Activated T-helper 2 cell treated with anti-CD3 and anti-CD28 coated beads, Interferon-gamma antibody, Interleukin-2, Interleukin-4, amounts not matched to agents 10 μg/mL and 5 μg/mL and 100 μg/mL, durations not matched to agents 14 hours and 24 hours and 36 hours (primary cell): ENCODE measurements at regions not wholly inside any gene's neighbourhood (a gene's known extent, or its start where the extent isn't known, plus 50 kb on each side); places are given as distances from the start of the nearest gene placed in this dataset.

Experiments used
- DNase-seq: peaks from one replicate; pipeline ENCODE4 v3.0.0; 2021; ENCODE audit warnings: low spot score
- H3K27ac Mint-ChIP-seq: one replicate; pipeline ENCODE4 v1.8.0; 2021; ENCODE audit warnings: mixed read lengths
- H3K27me3 Mint-ChIP-seq: one replicate; pipeline ENCODE4 v1.8.0; 2021; ENCODE audit warnings: low read depth, mixed read lengths
- H3K36me3 Mint-ChIP-seq: one replicate; pipeline ENCODE4 v1.8.0; 2021; ENCODE audit warnings: low read depth, mixed read lengths
- H3K4me1 Mint-ChIP-seq: one replicate; pipeline ENCODE4 v1.8.0; 2021; ENCODE audit warnings: low read depth, mixed read lengths
- H3K4me3 Mint-ChIP-seq: one replicate; pipeline ENCODE4 v1.8.0; 2021; ENCODE audit warnings: low read depth, mild to moderate bottlenecking, moderate library complexity, mixed read lengths
- H3K9me3 Mint-ChIP-seq: one replicate; pipeline ENCODE4 v1.8.0; 2021; ENCODE audit warnings: mixed read lengths
- intact Hi-C: fragments of 100-400 bp; cut with micrococcal nuclease; formaldehyde crosslinking; loops from one replicate; pipeline ENCODE4 v1.15.1; 2023

DNA sequence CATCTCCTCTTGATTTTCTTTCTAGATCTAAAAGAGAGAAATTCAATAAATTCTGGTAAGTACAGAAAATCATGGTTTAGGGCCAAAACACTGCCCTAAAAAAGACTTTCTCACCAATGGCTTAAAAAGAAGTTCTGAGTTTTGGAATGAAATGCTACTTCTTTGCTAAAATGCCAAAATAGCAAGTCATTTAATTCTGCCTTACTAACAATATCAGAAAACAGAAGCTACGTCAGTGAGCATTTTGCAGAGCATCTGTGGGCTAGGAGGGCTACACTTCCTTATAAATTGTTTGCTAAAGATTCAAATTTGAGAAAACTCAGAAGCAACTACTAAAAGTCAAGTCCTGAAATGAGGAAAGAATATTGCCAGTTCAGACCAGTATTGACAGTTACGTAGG, 560.8 kb upstream of the CELF2 start:
- Mint-ChIP-seq H3K4me3 (no peak overlapping the region), H3K27me3 (no peaks in the 10 kb centered on the region), H3K9me3 (no peaks in the 10 kb centered on the region), H3K27ac (no peak overlapping the region), H3K4me1 (no peaks in the 10 kb centered on the region), H3K36me3 (no peaks in the 10 kb centered on the region)
- no peak for DNase-seq
- intact Hi-C loops = no loop called here

GRCh38 chr10:10460451-10460850, 557.2 kb upstream of the CELF2 start:
- H3K36me3 Mint-ChIP-seq = no peaks in the 10 kb centered on the region
- intact Hi-C loops = no loop called here
- H3K27me3 Mint-ChIP-seq = peaks cover 5% of the 10 kb centered on the region
- H3K4me1 Mint-ChIP-seq = no peaks in the 10 kb centered on the region
- H3K9me3 Mint-ChIP-seq = no peaks in the 10 kb centered on the region
- no peak overlapping the region for H3K27ac Mint-ChIP-seq
- DNase-seq = no peak
- no peak overlapping the region for H3K4me3 Mint-ChIP-seq

DNA sequence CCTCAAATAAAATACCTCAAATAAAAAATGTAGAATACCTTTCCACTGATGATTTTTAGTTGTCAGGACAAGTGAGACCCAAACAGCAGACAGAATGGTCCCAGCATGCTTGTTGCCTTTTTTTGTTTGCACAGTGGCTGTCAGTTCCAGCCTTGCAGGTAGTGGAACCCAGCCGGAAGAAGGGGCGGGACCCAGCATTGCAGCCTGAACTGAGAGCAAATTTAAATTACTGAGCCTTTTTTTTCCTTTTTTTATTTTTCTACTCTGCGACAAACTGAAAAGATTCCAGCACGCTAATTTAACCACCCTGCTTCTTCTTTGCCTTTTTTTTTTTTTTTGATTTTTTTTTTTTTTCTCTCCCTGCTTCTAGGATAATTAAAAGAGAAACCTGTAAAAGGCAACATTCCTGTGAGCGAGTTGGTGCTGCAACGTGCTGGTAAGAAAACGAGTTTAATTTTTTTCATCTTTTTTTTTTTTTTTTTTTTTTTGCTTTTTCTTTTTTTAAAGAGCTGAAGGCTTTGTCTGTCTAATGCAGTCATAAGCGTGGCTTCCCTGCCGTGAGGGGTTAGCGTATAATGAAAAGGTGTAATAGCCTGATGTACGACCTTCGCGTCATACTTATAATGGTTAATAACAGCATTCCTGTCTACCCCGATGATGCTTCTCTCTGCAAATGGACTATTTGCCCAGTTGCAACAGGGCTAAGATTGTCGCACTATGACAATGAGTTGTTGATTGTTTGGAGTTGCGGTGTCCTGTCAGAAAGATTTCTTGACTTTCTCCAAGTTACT, 555.3 kb upstream of the CELF2 start:
- Mint-ChIP-seq H3K4me3 (no peak overlapping the region), H3K27me3 (peaks cover 5% of the 10 kb centered on the region), H3K9me3 (no peaks in the 10 kb centered on the region), H3K4me1 (no peaks in the 10 kb centered on the region), H3K27ac (no peak overlapping the region), H3K36me3 (no peaks in the 10 kb centered on the region)
- intact Hi-C loops = no loop called here
- no peak for DNase-seq

DNA sequence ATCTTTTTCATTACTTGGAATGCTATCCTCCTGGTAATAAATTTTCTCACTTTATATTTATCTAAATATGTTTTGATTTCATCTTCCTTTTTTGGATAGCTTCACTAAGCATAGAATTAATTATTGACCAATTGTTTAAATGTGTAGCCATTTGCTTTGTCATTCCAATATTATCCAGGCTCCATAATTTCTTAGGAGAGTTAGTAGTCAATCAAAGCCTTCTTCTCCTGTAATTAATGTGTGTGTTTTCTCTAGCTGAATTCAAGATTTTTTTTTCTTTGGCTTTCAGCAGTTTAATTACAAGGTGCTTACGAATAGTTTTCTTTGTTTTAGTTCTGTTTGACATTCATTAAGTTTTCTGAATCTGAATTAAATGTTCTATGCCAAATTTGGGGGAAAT, 545.9 kb upstream of the CELF2 start:
- no peak overlapping the region for H3K27ac Mint-ChIP-seq
- H3K4me1 Mint-ChIP-seq = no peaks in the 10 kb centered on the region
- intact Hi-C loops = no loop called here
- DNase-seq = no peak
- peaks cover 8% of the 10 kb centered on the region for H3K27me3 Mint-ChIP-seq
- H3K4me3 Mint-ChIP-seq = no peak overlapping the region
- no peaks in the 10 kb centered on the region for H3K9me3 Mint-ChIP-seq
- no peaks in the 10 kb centered on the region for H3K36me3 Mint-ChIP-seq

- Mint-ChIP-seq H3K4me1 (no peaks in the 10 kb centered on the region), H3K27me3 (peaks cover 3% of the 10 kb centered on the region), H3K4me3 (no peak overlapping the region), H3K36me3 (no peaks in the 10 kb centered on the region), H3K27ac (no peak overlapping the region), H3K9me3 (no peaks in the 10 kb centered on the region)
- no peak for DNase-seq
- intact Hi-C loops = no loop called here
Measured at GRCh38 chr10:10475812-10476211, 541.9 kb upstream of the CELF2 start.

- intact Hi-C loops = no loop called here
- H3K4me3 Mint-ChIP-seq = no peak overlapping the region
- H3K36me3 Mint-ChIP-seq = no peaks in the 10 kb centered on the region
- no peak overlapping the region for H3K27ac Mint-ChIP-seq
- H3K9me3 Mint-ChIP-seq = no peaks in the 10 kb centered on the region
- H3K4me1 Mint-ChIP-seq = no peaks in the 10 kb centered on the region
- peaks cover 12% of the 10 kb centered on the region for H3K27me3 Mint-ChIP-seq
- DNase-seq = no peak
Measured at GRCh38 chr10:10477844-10478243, 539.8 kb upstream of the CELF2 start.

DNA sequence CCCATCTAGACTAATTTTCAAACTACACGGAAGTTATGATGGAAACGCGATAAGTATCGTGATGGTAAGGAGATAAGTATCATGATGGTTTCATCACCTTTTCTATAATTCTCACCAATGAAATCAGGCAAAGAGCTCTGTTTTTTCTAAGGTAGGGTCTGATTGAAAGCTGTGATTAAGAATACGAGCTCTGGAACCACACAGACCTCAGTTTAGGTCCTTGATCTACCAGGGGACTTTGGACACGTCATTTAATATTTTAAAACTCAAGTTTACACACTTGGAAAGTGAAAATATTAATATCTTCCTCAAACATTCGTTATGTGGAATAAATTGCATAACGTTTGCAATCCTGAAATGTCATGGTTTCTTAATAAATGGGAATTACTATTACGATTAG, 538.2 kb upstream of the CELF2 start:
- intact Hi-C loops = no loop called here
- Mint-ChIP-seq H3K9me3 (no peaks in the 10 kb centered on the region), H3K27me3 (peaks cover 15% of the 10 kb centered on the region), H3K4me3 (no peak overlapping the region), H3K27ac (no peak overlapping the region), H3K4me1 (no peaks in the 10 kb centered on the region), H3K36me3 (no peaks in the 10 kb centered on the region)
- DNase-seq = no peak

DNA sequence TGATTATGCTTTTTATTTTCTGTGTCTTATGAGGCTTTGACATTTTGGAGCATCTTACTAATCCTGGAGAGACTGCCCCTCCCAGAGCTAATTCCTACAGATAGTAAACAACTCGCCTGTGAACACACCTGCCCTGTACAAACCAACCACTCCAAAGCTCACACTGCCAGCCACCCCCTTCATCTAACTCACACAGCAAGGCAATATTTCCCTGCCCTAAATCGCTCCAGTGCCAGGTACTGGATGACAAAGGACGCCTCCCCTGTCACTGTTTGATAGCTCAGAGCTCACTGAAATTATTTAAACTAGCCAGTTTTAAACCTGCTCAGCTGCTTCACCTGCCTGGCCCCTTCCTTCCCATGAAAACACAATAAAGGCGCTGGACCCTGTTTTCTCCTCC, 535.1 kb upstream of the CELF2 start:
- no peak overlapping the region for H3K4me3 Mint-ChIP-seq
- H3K27me3 Mint-ChIP-seq = peaks cover 17% of the 10 kb centered on the region
- no peaks in the 10 kb centered on the region for H3K4me1 Mint-ChIP-seq
- no peaks in the 10 kb centered on the region for H3K36me3 Mint-ChIP-seq
- DNase-seq = no peak
- intact Hi-C loops = no loop called here
- H3K9me3 Mint-ChIP-seq = no peaks in the 10 kb centered on the region
- H3K27ac Mint-ChIP-seq = no peak overlapping the region

- H3K27me3 Mint-ChIP-seq = peaks cover 7% of the 10 kb centered on the region
- no peak for DNase-seq
- no peaks in the 10 kb centered on the region for H3K9me3 Mint-ChIP-seq
- no peak overlapping the region for H3K4me3 Mint-ChIP-seq
- no peaks in the 10 kb centered on the region for H3K36me3 Mint-ChIP-seq
- intact Hi-C loops = no loop called here
- no peak overlapping the region for H3K27ac Mint-ChIP-seq
- peaks cover 1% of the 10 kb centered on the region for H3K4me1 Mint-ChIP-seq
Measured at GRCh38 chr10:10489076-10489475, 528.6 kb upstream of the CELF2 start.

DNA sequence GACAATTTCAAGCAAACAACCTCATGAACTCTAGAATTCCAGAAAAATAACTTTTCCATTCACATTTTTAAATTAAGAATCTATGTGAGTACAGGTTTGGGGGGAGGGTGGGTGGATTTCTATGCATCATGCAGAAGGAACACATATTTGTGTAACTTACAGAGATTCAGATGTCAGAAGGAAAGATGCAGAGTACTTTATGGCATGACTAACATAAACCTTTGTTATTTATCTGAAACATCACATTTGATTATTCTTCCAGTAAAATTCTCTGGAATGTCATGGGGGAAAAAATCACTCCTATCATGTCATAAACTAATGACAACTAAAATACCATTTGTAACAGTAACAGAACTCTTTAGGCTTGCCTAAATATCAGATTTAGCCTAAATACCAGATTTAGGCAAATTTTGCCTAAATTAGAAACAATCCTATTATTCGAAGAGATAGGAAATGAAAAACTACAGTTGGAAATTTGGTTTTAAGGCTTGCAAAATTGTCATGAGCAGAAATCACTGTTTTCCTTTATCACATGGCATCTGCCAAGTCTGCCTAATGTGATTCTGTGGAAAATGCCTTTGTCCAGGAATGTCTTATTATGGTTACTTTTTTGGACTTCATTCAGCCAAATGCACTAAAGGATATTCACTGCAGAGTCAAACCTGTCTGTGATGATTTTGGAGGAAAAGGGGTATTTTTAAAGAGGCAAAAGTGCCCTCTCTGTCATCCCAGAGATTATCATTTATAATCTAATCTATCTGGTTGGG, 527.7 kb upstream of the CELF2 start:
- no peaks in the 10 kb centered on the region for H3K36me3 Mint-ChIP-seq
- H3K4me1 Mint-ChIP-seq = peaks cover 1% of the 10 kb centered on the region
- H3K9me3 Mint-ChIP-seq = no peaks in the 10 kb centered on the region
- no peak overlapping the region for H3K4me3 Mint-ChIP-seq
- no peak for DNase-seq
- intact Hi-C loops = no loop called here
- peaks cover 5% of the 10 kb centered on the region for H3K27me3 Mint-ChIP-seq
- H3K27ac Mint-ChIP-seq = no peak overlapping the region

GRCh38 chr10:10490581-10490980, 527.1 kb upstream of the CELF2 start:
- Mint-ChIP-seq H3K4me3 (no peak overlapping the region), H3K27me3 (peaks cover 5% of the 10 kb centered on the region), H3K27ac (no peak overlapping the region), H3K36me3 (no peaks in the 10 kb centered on the region), H3K9me3 (no peaks in the 10 kb centered on the region), H3K4me1 (peaks cover 1% of the 10 kb centered on the region)
- DNase-seq = no peak
- intact Hi-C loops = no loop called here

DNA sequence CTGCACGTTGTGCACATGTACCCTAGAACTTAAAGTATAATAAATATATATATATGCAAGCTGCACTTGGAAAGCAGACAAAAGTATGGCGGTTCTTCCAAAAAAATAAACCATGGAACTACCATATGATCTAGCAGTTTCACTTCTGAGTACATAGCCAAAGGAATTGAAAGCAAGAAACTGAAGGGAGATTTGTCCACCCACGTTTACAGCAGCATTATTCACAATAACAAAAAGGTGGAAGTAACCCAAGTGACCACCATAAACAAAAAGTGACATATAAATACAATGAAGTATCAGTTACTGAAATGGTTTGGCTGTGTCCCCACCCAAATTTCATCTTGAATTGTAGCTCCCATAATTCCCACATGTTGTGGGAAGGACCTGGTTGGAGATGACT, 525.3 kb upstream of the CELF2 start:
- Mint-ChIP-seq H3K4me1 (peaks cover 1% of the 10 kb centered on the region), H3K27ac (no peak overlapping the region), H3K9me3 (no peaks in the 10 kb centered on the region), H3K36me3 (no peaks in the 10 kb centered on the region), H3K4me3 (no peak overlapping the region), H3K27me3 (peaks cover 3% of the 10 kb centered on the region)
- DNase-seq = no peak
- intact Hi-C loops = no loop called here

- H3K27ac Mint-ChIP-seq = no peak overlapping the region
- peaks cover 1% of the 10 kb centered on the region for H3K4me1 Mint-ChIP-seq
- intact Hi-C loops = no loop called here
- H3K4me3 Mint-ChIP-seq = no peak overlapping the region
- H3K9me3 Mint-ChIP-seq = no peaks in the 10 kb centered on the region
- no peak for DNase-seq
- H3K27me3 Mint-ChIP-seq = peaks cover 5% of the 10 kb centered on the region
- H3K36me3 Mint-ChIP-seq = no peaks in the 10 kb centered on the region
Measured at GRCh38 chr10:10493833-10494232, 523.8 kb upstream of the CELF2 start.
